ENCODE measurements at regions not wholly inside any gene's neighbourhood (a gene's known extent, or its start where the extent isn't known, plus 50 kb on each side); places are given as distances from the start of the nearest gene placed in this dataset.

GRCh38 chr12:69099201-69099837 is 140.1 kb upstream of the CPSF6 start:
- no peak for TF ChIP-seq CTCF (IDR thresholded peaks at IDR 0.05)
- TF ChIP-seq POLR2A (IDR thresholded peaks at IDR 0.05): no peak

Measured in Peyer's patch (tissue), 4 donors.